ENCODE measurements at regions not wholly inside any gene's neighbourhood (a gene's known extent, or its start where the extent isn't known, plus 50 kb on each side); places are given as distances from the start of the nearest gene placed in this dataset.
"Not testable (repeated sequence)": the region's sequence is repeated elsewhere in the genome, so short reads cannot be mapped to it uniquely, and the experiment has no call there.

GRCh38 chr4:3618341-3618740 is 86.1 kb upstream of the LRPAP1 start:
- H3K36me3 ChIP-seq (ENCODE audit: control insufficient read depth in 2 of 2, extremely low read depth in 1 of 2, insufficient read depth in 2 of 2, low read length in 2 of 2); H4K20me1 ChIP-seq (replicated peaks; ENCODE audit: control insufficient read depth, extremely low read depth, insufficient read depth, low read length); intact Hi-C loops (cut with micrococcal nuclease); POLR2A ChIA-PET; H3K4me2 ChIP-seq (ENCODE audit: insufficient read depth, low read length); FAIRE-seq; DNase-seq (ENCODE audit: low read depth, low spot score); H3K9me1 ChIP-seq (replicated peaks; ENCODE audit: control insufficient read depth, extremely low read depth, insufficient read depth, low read length); H3K9ac ChIP-seq (replicated peaks; ENCODE audit: extremely low read depth, insufficient read depth, low read length); H3K4me3 ChIP-seq (replicated peaks in 1 of 3; ENCODE audit: insufficient read depth in 1 of 3, low read depth in 1 of 3, low read length in 3 of 3); H2AFZ ChIP-seq (ENCODE audit: low read depth, low read length); H3K27me3 ChIP-seq (ENCODE audit: control insufficient read depth in 2 of 2, insufficient read depth in 2 of 2, low read length in 2 of 2); BruUV-seq (replicated peaks); CTCF ChIA-PET; dilution Hi-C loops (cut with MboI; ENCODE audit: extremely low pct_ligation_motif_present, low sequenced_read_pairs); H3K4me1 ChIP-seq (ENCODE audit: control insufficient read depth, extremely low read depth, insufficient read depth, low read length); H3K27ac ChIP-seq (ENCODE audit: insufficient read depth, low read depth, low read length); H3K79me2 ChIP-seq (ENCODE audit: control insufficient read depth, insufficient read depth, low read length); H3K9me3 ChIP-seq (replicated peaks; ENCODE audit: control insufficient read depth, insufficient read depth, low read length): not testable (repeated sequence)

GRCh38 chr4:3615386-3616286 is 83.4 kb upstream of the LRPAP1 start:
- H3K27me3 ChIP-seq (ENCODE audit: control insufficient read depth in 2 of 2, insufficient read depth in 2 of 2, low read length in 2 of 2), result no peaks in the 10 kb centered on the region
- no peak overlapping the region for H2AFZ ChIP-seq (ENCODE audit: low read depth, low read length)
- H4K20me1 ChIP-seq (replicated peaks; ENCODE audit: control insufficient read depth, extremely low read depth, insufficient read depth, low read length), result no peaks in the 10 kb centered on the region
- no peak overlapping the region for H3K9ac ChIP-seq (replicated peaks; ENCODE audit: extremely low read depth, insufficient read depth, low read length)
- no peak for FAIRE-seq
- no peak overlapping the region for H3K4me3 ChIP-seq (replicated peaks in 1 of 3; ENCODE audit: insufficient read depth in 1 of 3, low read depth in 1 of 3, low read length in 3 of 3)
- intact Hi-C loops (cut with micrococcal nuclease), result no loop called here
- no peaks in the 10 kb centered on the region for H3K4me1 ChIP-seq (ENCODE audit: control insufficient read depth, extremely low read depth, insufficient read depth, low read length)
- no peaks in the 10 kb centered on the region for H3K9me1 ChIP-seq (replicated peaks; ENCODE audit: control insufficient read depth, extremely low read depth, insufficient read depth, low read length)
- TF ChIP-seq CTCF (IDR thresholded peaks at IDR 0.05; ENCODE audit: extremely low read depth in 1 of 2, insufficient read depth in 1 of 2, low read depth in 1 of 2, low read length in 2 of 2), result no peak
- TF ChIP-seq EZH2 (IDR thresholded peaks at IDR 0.05; ENCODE audit: borderline replicate concordance, low read depth, low read length, severe bottlenecking), result no peak
- no peak for TF ChIP-seq MAX (IDR thresholded peaks at IDR 0.05; ENCODE audit: insufficient read depth, insufficient read length)
- no peak for TF ChIP-seq POLR2A (IDR thresholded peaks at IDR 0.05; ENCODE audit: low read depth, low read length)
- no peak for TF ChIP-seq MYC (IDR thresholded peaks at IDR 0.05; ENCODE audit: low read depth, low read length)
- TF ChIP-seq FOS (IDR thresholded peaks at IDR 0.05; ENCODE audit: borderline replicate concordance, insufficient read depth, low read length), result no peak
- no peak for TF ChIP-seq POLR2AphosphoS5 (IDR thresholded peaks at IDR 0.05; ENCODE audit: insufficient read depth, low read depth, low read length)
- TF ChIP-seq JUN (IDR thresholded peaks at IDR 0.05; ENCODE audit: borderline replicate concordance, insufficient read depth, insufficient read length, low read depth), result no peak
- TF ChIP-seq GATA2 (IDR thresholded peaks at IDR 0.05; ENCODE audit: insufficient read depth, insufficient read length, low read depth, low read length), result no peak
- H3K27ac ChIP-seq (ENCODE audit: insufficient read depth, low read depth, low read length), result no peak overlapping the region
- CTCF ChIA-PET, result no interaction called here
- H3K79me2 ChIP-seq (ENCODE audit: control insufficient read depth, insufficient read depth, low read length), result no peaks in the 10 kb centered on the region
- DNase-seq (ENCODE audit: low read depth, low spot score), result no peak
- no peaks in the 10 kb centered on the region for H3K36me3 ChIP-seq (ENCODE audit: control insufficient read depth in 2 of 2, extremely low read depth in 1 of 2, insufficient read depth in 2 of 2, low read length in 2 of 2)
- no peaks in the 10 kb centered on the region for H3K9me3 ChIP-seq (replicated peaks; ENCODE audit: control insufficient read depth, insufficient read depth, low read length)
- dilution Hi-C loops (cut with MboI; ENCODE audit: extremely low pct_ligation_motif_present, low sequenced_read_pairs), result no loop called here
- H3K4me2 ChIP-seq (ENCODE audit: insufficient read depth, low read length), result no peak overlapping the region
- POLR2A ChIA-PET, result no interaction called here
- BruUV-seq (replicated peaks), result no TSS peak

Measured in endothelial cell of umbilical vein (primary cell).